H1 (cell line): ENCODE measurements at regions not wholly inside any gene's neighbourhood (a gene's known extent, or its start where the extent isn't known, plus 50 kb on each side); places are given as distances from the start of the nearest gene placed in this dataset.

Source experiments
- CHD2 ChIP-seq: IDR thresholded peaks from 2 replicates; pipeline ENCODE4 v1.6.1; 2012; ENCODE audit warnings: low read length, improper control_type of control experiment
- CTCF ChIP-seq, 3 experiments: IDR thresholded peaks; 1 replicate in 2 of 3; 2 replicates in 1 of 3; pipeline versions ENCODE4 v1.5.1 to v1.6.1; 2011; ENCODE audit warnings: low read length in 3 of 3, mild to moderate bottlenecking in 3 of 3, inconsistent platforms in 2 of 3, low read depth in 1 of 3, moderate library complexity in 1 of 3; ENCODE audit not compliant: insufficient read depth in 1 of 3; ENCODE audit errors: control extremely low read depth in 1 of 3
- HDAC6 ChIP-seq: IDR thresholded peaks from one replicate; pipeline ENCODE4 v1.7.1; 2012; ENCODE audit warnings: low read depth, mild to moderate bottlenecking, inconsistent platforms, low read length, moderate library complexity
- JUND ChIP-seq: IDR thresholded peaks from 2 replicates; pipeline ENCODE4 v1.6.1; 2011; ENCODE audit warnings: mild to moderate bottlenecking, improper control_type of control experiment, low read length
- PHF8 ChIP-seq: fragments of 200-600 bp; sonication (generic); conservative IDR thresholded peaks from 2 replicates; pipeline ENCODE4 v1.7.1; 2012; ENCODE audit warnings: low read depth, mild to moderate bottlenecking, inconsistent platforms, low read length, moderate library complexity
- POLR2A ChIP-seq, 2 experiments: IDR thresholded peaks; 1 replicate in 1 of 2; 2 replicates in 1 of 2; pipeline ENCODE4 v1.6.1; 2011; ENCODE audit warnings: low read depth in 2 of 2, low read length in 2 of 2, mild to moderate bottlenecking in 2 of 2; ENCODE audit errors: control extremely low read depth in 1 of 2
- YY1 ChIP-seq: IDR thresholded peaks from 2 replicates; pipeline ENCODE4 v1.6.1; 2011; ENCODE audit warnings: low read depth, mild to moderate bottlenecking, low read length

DNA sequence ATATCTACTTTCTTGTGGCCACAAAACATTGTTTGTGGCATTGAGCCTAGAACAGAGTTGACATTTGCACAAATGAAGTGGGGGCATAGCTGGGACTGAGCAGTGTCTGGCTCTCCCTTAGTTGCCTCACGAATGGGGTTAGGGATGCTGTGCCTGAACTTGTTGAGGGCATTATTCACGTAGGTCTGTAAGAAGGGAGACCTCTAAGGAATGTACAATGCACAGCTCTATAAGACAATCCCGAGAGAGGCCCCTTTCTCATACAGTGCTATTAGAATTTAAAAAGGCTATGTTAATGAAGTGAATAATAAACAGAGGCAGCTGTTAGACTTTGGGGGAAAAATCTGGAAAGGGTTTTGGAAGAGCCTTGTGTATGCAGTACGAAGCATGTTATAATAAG is 118.4 kb upstream of the DEPDC1 start:
- TF ChIP-seq JUND (no peak), CTCF (IDR thresholded peaks at IDR 0.05; ENCODE audit: control extremely low read depth in 1 of 3, insufficient read depth in 1 of 3, low read depth in 1 of 3, low read length in 3 of 3) (no peak), CHD2 (no peak), POLR2A (IDR thresholded peaks at IDR 0.05; ENCODE audit: control extremely low read depth in 1 of 2, low read depth in 2 of 2, low read length in 2 of 2) (no peak), YY1 (no peak), HDAC6 (no peak), PHF8 (no peak)
